Subcutaneous abdominal adipose tissue (tissue), 5 donors: ENCODE measurements at regions not wholly inside any gene's neighbourhood (a gene's known extent, or its start where the extent isn't known, plus 50 kb on each side); places are given as distances from the start of the nearest gene placed in this dataset.

Source experiments
- H3K27ac ChIP-seq: one replicate; pipeline ENCODE4 v1.7.0; 2013; ENCODE audit warnings: low read depth, mild to moderate bottlenecking, inconsistent platforms, low read length, moderate library complexity
- H3K27me3 ChIP-seq, 5 donors: one replicate each; pipeline ENCODE4 v1.7.0; 2013; ENCODE audit warnings: low read length in 5 of 5, inconsistent platforms in 1 of 5; ENCODE audit not compliant: control insufficient read depth in 5 of 5, insufficient read depth in 4 of 5
- H3K36me3 ChIP-seq, 5 donors: one replicate each; pipeline ENCODE4 v1.7.0; 2013; ENCODE audit warnings: low read length in 5 of 5; ENCODE audit not compliant: control insufficient read depth in 5 of 5, insufficient read depth in 5 of 5
- H3K4me1 ChIP-seq, 5 donors: one replicate each; pipeline ENCODE4 v1.7.0; 2013; ENCODE audit warnings: low read length in 5 of 5, mild to moderate bottlenecking in 3 of 5, moderate library complexity in 1 of 5; ENCODE audit not compliant: control insufficient read depth in 5 of 5, insufficient read depth in 5 of 5
- H3K4me3 ChIP-seq, 5 donors: one replicate each; pipeline ENCODE4 v1.7.0; 2013; ENCODE audit warnings: low read length in 5 of 5, low read depth in 1 of 5
- H3K9ac ChIP-seq, 5 donors: one replicate each; pipeline ENCODE4 v1.7.0; 2013; ENCODE audit warnings: low read length in 5 of 5, mild to moderate bottlenecking in 4 of 5, moderate library complexity in 3 of 5
- H3K9me3 ChIP-seq, 5 donors: one replicate each; pipeline ENCODE4 v1.7.0; 2013; ENCODE audit warnings: low read length in 5 of 5; ENCODE audit not compliant: control insufficient read depth in 5 of 5
- donor health status: healthy.
- donor health status: healthy.
- donor health status: healthy.
- donor health status: healthy.
- donor health status: healthy.

- Histone ChIP-seq H3K9ac (no peak overlapping the region), H3K4me1 (no peaks in the 10 kb centered on the region), H3K36me3 (no peaks in the 10 kb centered on the region), H3K27ac (no peak overlapping the region), H3K27me3 (no peaks in the 10 kb centered on the region), H3K9me3 (no peaks in the 10 kb centered on the region), H3K4me3 (no peak overlapping the region)
Measured at GRCh38 chr2:66275984-66276383, 158.9 kb upstream of the MEIS1 start.

GRCh38 chr2:66273933-66274490 is 160.9 kb upstream of the MEIS1 start:
- H3K9me3 ChIP-seq, result no peaks in the 10 kb centered on the region
- H3K9ac ChIP-seq, result no peak overlapping the region
- no peaks in the 10 kb centered on the region for H3K36me3 ChIP-seq
- no peaks in the 10 kb centered on the region for H3K27me3 ChIP-seq
- H3K27ac ChIP-seq, result no peak overlapping the region
- H3K4me3 ChIP-seq, result no peak overlapping the region
- no peaks in the 10 kb centered on the region for H3K4me1 ChIP-seq

DNA sequence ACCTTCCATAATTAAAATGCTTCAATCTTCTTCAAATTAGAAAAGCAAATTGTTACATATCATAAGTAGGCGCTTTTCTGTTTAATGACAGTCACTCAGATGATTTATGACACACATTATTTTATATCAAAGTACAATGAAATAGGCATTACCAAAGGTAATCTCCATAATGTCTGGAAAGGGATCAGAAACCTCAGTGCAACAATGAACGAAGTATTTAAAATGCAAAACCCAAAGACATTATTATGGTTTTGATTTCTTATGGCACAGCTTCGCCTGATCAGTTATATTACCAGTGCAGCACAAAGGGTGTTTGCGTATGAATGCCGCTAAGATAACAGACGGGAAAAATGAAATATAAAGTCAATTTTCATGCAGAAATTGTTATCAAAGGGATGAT is 162.2 kb upstream of the MEIS1 start:
- H3K9ac ChIP-seq, result no peak overlapping the region
- no peaks in the 10 kb centered on the region for H3K36me3 ChIP-seq
- no peak overlapping the region for H3K27ac ChIP-seq
- no peaks in the 10 kb centered on the region for H3K27me3 ChIP-seq
- no peaks in the 10 kb centered on the region for H3K9me3 ChIP-seq
- no peaks in the 10 kb centered on the region for H3K4me1 ChIP-seq
- no peak overlapping the region for H3K4me3 ChIP-seq

DNA sequence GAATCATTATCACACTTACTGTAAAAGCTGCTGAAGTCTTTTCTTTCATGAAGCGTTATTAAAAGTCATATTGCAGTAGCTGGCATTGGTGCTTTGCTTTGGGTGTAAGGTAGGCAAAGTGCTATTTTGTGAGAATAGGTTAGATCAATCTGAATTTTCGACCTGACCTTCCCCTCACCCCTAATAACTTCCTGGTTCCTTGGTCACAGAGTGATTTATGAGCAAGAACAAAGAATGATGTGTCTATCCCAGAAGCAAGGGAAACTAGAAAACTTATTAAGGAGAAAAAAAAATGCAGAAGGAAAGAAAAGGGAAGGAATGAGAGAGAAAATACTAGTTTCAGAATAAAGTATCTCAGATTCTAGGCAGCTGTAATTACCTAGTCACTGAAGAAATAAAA is 163.1 kb upstream of the MEIS1 start:
- Histone ChIP-seq H3K4me1 (no peaks in the 10 kb centered on the region), H3K4me3 (no peak overlapping the region), H3K9me3 (no peaks in the 10 kb centered on the region), H3K27me3 (no peaks in the 10 kb centered on the region), H3K9ac (no peak overlapping the region), H3K27ac (no peak overlapping the region), H3K36me3 (no peaks in the 10 kb centered on the region)

DNA sequence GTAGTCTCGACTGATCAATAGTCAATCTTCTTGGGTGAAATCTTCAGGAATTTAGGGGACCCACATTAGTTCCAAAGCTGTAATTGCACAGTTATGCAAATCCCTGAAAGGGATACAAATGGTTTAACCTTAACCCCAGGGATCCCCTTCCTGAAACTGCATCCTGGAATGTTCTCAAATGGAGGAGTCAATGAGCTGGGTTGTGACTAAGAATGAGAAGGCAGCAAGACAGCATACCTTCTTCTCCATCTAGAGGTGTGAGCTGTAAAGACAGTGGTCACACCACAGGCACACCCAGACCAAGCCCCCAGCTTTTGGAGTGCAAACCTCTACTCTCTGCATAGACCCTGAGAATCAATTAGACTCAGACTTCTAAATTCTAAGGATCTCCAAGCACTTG is 164.7 kb upstream of the MEIS1 start:
- Histone ChIP-seq H3K4me1 (no peaks in the 10 kb centered on the region), H3K4me3 (no peak overlapping the region), H3K27me3 (no peaks in the 10 kb centered on the region), H3K36me3 (no peaks in the 10 kb centered on the region), H3K27ac (no peak overlapping the region), H3K9ac (no peak overlapping the region), H3K9me3 (no peaks in the 10 kb centered on the region)

GRCh38 chr2:66269166-66269565 is 165.8 kb upstream of the MEIS1 start:
- H3K9me3 ChIP-seq, result no peaks in the 10 kb centered on the region

GRCh38 chr2:66268756-66269155 is 166.2 kb upstream of the MEIS1 start:
- Histone ChIP-seq H3K27ac (no peak overlapping the region), H3K36me3 (no peaks in the 10 kb centered on the region), H3K27me3 (no peaks in the 10 kb centered on the region), H3K4me1 (no peaks in the 10 kb centered on the region), H3K9ac (no peak overlapping the region), H3K4me3 (no peak overlapping the region), H3K9me3 (no peaks in the 10 kb centered on the region)

More at GRCh38 chr2:66269166-66269565, 165.8 kb upstream of the MEIS1 start:
- Histone ChIP-seq H3K4me1 (no peaks in the 10 kb centered on the region), H3K4me3 (no peak overlapping the region), H3K36me3 (no peaks in the 10 kb centered on the region), H3K9ac (no peak overlapping the region), H3K27ac (no peak overlapping the region), H3K27me3 (no peaks in the 10 kb centered on the region)

DNA sequence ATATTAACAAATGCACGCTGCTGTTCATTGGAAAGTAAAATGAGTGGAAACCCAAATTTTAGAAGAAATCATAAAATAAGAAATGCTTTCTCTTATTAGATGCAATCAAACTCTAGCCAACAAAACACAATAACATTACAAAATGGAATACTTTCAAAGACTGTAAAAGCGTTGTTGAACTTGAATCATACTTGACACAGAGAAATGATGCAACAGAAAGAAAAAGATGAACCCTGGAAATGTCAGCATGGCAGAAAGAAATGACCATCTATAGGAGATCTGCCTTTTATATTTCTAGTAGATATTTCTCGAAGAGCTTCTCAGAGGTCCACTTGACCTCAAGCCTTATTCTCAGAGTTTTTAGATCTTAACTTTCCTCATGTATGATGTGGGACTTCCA is 170.6 kb upstream of the MEIS1 start:
- H3K4me1 ChIP-seq, result no peaks in the 10 kb centered on the region
- H3K4me3 ChIP-seq, result no peak overlapping the region
- H3K36me3 ChIP-seq, result no peaks in the 10 kb centered on the region
- H3K9me3 ChIP-seq, result peaks cover 0 to 7% (median 0%) of the 10 kb centered on the region in 5 donors
- no peaks in the 10 kb centered on the region for H3K27me3 ChIP-seq
- H3K9ac ChIP-seq, result no peak overlapping the region
- H3K27ac ChIP-seq, result no peak overlapping the region

GRCh38 chr2:66255867-66256266 is 179.1 kb upstream of the MEIS1 start:
- Histone ChIP-seq H3K9ac (no peak overlapping the region), H3K9me3 (peaks cover 0 to 7% (median 0%) of the 10 kb centered on the region in 5 donors), H3K36me3 (no peaks in the 10 kb centered on the region), H3K4me3 (no peak overlapping the region), H3K27me3 (no peaks in the 10 kb centered on the region), H3K4me1 (no peaks in the 10 kb centered on the region), H3K27ac (no peak overlapping the region)

DNA sequence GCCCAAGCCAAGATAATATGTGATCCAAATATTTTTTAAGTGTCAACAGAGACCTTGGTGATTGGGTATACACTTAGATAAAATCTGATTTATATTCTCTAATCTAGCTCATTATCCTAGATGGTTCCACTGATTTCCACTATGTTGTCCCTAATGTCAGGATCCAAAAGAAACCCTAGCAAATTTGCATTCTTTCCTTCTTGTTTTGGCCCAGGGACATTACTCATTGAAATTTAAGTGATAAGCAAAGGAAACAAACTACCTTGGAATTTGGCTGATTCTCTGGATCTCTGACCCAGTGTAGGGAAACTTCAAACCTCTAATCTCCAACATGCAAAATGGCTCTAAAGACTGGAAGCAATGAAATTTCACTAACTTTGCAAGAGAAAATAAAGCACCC is 179.8 kb upstream of the MEIS1 start:
- Histone ChIP-seq H3K36me3 (no peaks in the 10 kb centered on the region), H3K27me3 (no peaks in the 10 kb centered on the region), H3K4me1 (no peaks in the 10 kb centered on the region), H3K27ac (no peak overlapping the region), H3K9ac (no peak overlapping the region), H3K4me3 (no peak overlapping the region), H3K9me3 (peaks cover 0 to 7% (median 0%) of the 10 kb centered on the region in 5 donors)

DNA sequence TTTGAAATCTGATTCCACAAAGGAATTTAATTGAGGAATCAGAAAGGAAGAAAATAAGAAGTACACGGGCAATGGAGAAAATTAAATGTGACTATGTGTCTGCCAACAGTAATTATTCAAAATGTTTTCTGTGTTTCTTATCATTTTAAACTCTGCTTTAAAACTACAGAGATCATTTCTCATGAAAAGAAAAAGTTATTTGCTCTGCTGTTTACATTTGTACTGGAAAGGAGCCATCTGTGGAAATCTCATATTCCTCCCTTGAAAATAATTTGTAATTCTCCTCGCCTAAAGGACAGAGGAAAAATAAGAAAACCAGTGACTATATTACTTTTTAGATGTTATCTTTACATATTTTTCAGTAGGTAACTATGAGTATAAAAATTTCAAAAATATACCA is 181.9 kb upstream of the MEIS1 start:
- Histone ChIP-seq H3K36me3 (no peaks in the 10 kb centered on the region), H3K27ac (no peak overlapping the region), H3K9ac (no peak overlapping the region)

More for the DNA sequence above, 181.9 kb upstream of the MEIS1 start:
- Histone ChIP-seq H3K4me3 (no peak overlapping the region), H3K9me3 (no peaks in the 10 kb centered on the region), H3K4me1 (no peaks in the 10 kb centered on the region), H3K27me3 (no peaks in the 10 kb centered on the region)
